Mucosa of descending colon (tissue), 3 donors: ENCODE measurements at regions not wholly inside any gene's neighbourhood (a gene's known extent, or its start where the extent isn't known, plus 50 kb on each side); places are given as distances from the start of the nearest gene placed in this dataset.

Source experiments
- ATAC-seq: fragments of 200-7000 bp; cut with Tn5 transposase; one replicate; pipeline ENCODE4 v1.9.1; 2020; ENCODE audit warnings: mild to moderate bottlenecking, moderate library complexity
- DNase-seq, 3 donors: peaks; one replicate each; pipeline ENCODE4 v3.0.0-alpha.2; 2020
- H3K36me3 ChIP-seq: fragments of 200-600 bp; one replicate; pipeline ENCODE4 v1.8.0; 2021; ENCODE audit warnings: low read depth, mild to moderate bottlenecking
- H3K4me1 ChIP-seq: fragments of 200-600 bp; one replicate; pipeline ENCODE4 v1.8.0; 2021; ENCODE audit warnings: low read depth, mild to moderate bottlenecking
- H3K4me3 ChIP-seq: fragments of 200-600 bp; one replicate; pipeline ENCODE4 v1.8.0; 2021; ENCODE audit warnings: mild to moderate bottlenecking
- H3K9me3 ChIP-seq: fragments of 200-600 bp; one replicate; pipeline ENCODE4 v1.8.0; 2021; ENCODE audit warnings: mild to moderate bottlenecking
- CTCF ChIP-seq: fragments of 200-600 bp; IDR thresholded peaks from one replicate; pipeline ENCODE4 v1.8.0; 2022; ENCODE audit warnings: antibody characterized with exemption, mild to moderate bottlenecking
- intact Hi-C, 2 donors: fragments of 100-400 bp; cut with DNase I in 1 of 2; cut with micrococcal nuclease in 1 of 2; formaldehyde crosslinking; loops; one replicate each; pipeline versions ENCODE4 v1.11.0 to v1.11.1; 2022; cut with DNase I, micrococcal nuclease
- donor health status: DM: no; HTN: no; CAD: no; lungs with moderate emphysema.
- donor health status: DM: no; HTN: no; CAD: no.
- donor health status: DM: no; HTN: yes; CAD: no.

- Histone ChIP-seq H3K4me1 (no peaks in the 10 kb centered on the region), H3K4me3 (no peak overlapping the region), H3K9me3 (peaks cover 25% of the 10 kb centered on the region), H3K36me3 (no peaks in the 10 kb centered on the region)
- no peak for TF ChIP-seq CTCF
- intact Hi-C loops: no loop called here
- DNase-seq: no peak
- no peak for ATAC-seq
These were observed 1082.9 kb upstream of the CDH18 start for GRCh38 chr5:21070858-21071257.

- Histone ChIP-seq H3K9me3 (peaks cover 34% of the 10 kb centered on the region), H3K36me3 (no peaks in the 10 kb centered on the region), H3K4me1 (no peaks in the 10 kb centered on the region), H3K4me3 (no peak overlapping the region)
- ATAC-seq (no peak), DNase-seq (no peak)
- intact Hi-C loops: no loop called here
- TF ChIP-seq CTCF: no peak
These were observed 1079.7 kb upstream of the CDH18 start for GRCh38 chr5:21067724-21068123.

DNA sequence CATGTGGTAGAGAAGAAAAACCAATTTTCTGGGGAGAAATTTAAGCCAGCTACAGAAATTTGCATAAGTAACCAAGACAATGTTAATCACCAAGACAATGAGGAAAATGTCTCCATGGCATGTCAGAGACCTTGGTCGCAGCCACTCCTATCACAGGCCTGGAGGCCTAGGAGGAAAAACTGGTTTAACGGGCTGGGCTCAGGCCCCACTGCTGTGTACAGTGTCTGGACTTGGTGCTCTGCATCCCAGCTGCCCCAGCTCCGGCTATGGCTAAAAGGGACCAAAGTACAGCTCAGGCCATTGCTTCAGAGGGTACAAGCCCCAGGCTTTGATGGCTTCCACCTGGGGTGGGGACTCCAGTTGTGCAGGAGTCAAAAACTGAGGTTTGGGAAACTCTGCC lies 1075.1 kb upstream of the CDH18 start:
- Histone ChIP-seq H3K4me3 (no peak overlapping the region), H3K4me1 (no peaks in the 10 kb centered on the region), H3K9me3 (peaks cover 36% of the 10 kb centered on the region), H3K36me3 (no peaks in the 10 kb centered on the region)
- DNase-seq (no peak), ATAC-seq (no peak)
- intact Hi-C loops: no loop called here
- TF ChIP-seq CTCF: no peak

DNA sequence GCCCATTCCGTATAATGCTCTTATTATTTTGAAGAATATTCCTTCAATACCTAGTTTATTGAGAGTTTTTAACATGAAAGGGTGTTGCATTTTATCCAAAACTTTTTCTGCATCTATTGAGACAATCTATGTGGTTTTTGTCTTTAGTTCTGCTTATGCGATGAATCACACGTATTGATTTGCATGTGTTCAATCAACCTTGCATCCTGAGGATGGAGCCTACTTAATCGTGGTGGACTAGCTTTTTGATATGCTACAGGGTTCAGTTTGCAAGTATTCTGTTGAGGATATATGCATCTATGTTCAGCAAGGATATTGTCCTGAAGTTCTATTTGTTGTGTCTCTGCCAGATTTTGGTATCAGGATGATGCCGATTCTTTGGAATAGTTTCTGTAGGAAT lies 1070.3 kb upstream of the CDH18 start:
- no peaks in the 10 kb centered on the region for H3K36me3 ChIP-seq
- H3K4me3 ChIP-seq: no peak overlapping the region
- H3K9me3 ChIP-seq: peaks cover 16% of the 10 kb centered on the region
- TF ChIP-seq CTCF: no peak
- H3K4me1 ChIP-seq: no peaks in the 10 kb centered on the region
- intact Hi-C loops: no loop called here
- ATAC-seq: no peak
- no peak for DNase-seq

- Histone ChIP-seq H3K4me3 (no peak overlapping the region), H3K9me3 (peaks cover 20% of the 10 kb centered on the region), H3K36me3 (no peaks in the 10 kb centered on the region), H3K4me1 (no peaks in the 10 kb centered on the region)
- intact Hi-C loops: no loop called here
- no peak for TF ChIP-seq CTCF
- no peak for ATAC-seq
- no peak for DNase-seq
These were observed 1063.9 kb upstream of the CDH18 start for GRCh38 chr5:21051945-21052344.

DNA sequence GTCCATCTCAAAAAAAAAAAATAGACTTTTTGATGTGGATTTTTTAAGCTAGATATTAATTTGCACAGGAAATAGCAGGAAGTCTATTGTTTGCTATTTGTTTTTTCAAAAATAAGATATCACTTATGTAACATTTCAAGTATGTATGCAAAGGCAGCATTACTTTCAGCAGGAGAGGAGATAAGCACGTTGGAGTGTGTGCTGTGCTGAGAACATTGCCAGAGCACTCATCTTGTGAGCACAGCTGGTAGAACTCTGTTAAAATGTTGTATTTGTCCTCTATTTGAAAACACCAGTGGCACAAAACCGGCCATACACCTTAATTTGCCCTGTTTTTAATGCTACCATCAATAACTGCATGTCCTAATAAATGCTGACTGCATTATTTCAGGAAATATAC lies 1061.9 kb upstream of the CDH18 start:
- ATAC-seq (no peak), DNase-seq (no peak)
- intact Hi-C loops: no loop called here
- Histone ChIP-seq H3K9me3 (peaks cover 31% of the 10 kb centered on the region), H3K4me1 (no peaks in the 10 kb centered on the region), H3K4me3 (no peak overlapping the region), H3K36me3 (no peaks in the 10 kb centered on the region)
- no peak for TF ChIP-seq CTCF
